Loucy (cell line): ENCODE measurements at regions not wholly inside any gene's neighbourhood (a gene's known extent, or its start where the extent isn't known, plus 50 kb on each side); places are given as distances from the start of the nearest gene placed in this dataset.

Experiments used
- H2AFZ ChIP-seq: fragments of 200-600 bp; sonication (generic); 2 replicates; pipeline ENCODE4 v1.6.0; 2016; ENCODE audit warnings: antibody characterized with exemption, mild to moderate bottlenecking, low read length, moderate library complexity
- H3F3A ChIP-seq: fragments of 200-600 bp; 2 replicates; pipeline ENCODE4 v1.6.0; 2016; ENCODE audit warnings: antibody characterized with exemption, low read depth, mild to moderate bottlenecking
- H3K27me3 ChIP-seq: fragments of 200-600 bp; sonication (generic); 2 replicates; pipeline ENCODE4 v1.6.1; 2014; ENCODE audit warnings: low read length, mild to moderate bottlenecking; ENCODE audit not compliant: insufficient read depth, poor library complexity, severe bottlenecking
- H3K36me3 ChIP-seq: fragments of 200-600 bp; sonication (generic); 2 replicates; pipeline ENCODE4 v1.6.1; 2016; ENCODE audit warnings: low read length; ENCODE audit not compliant: insufficient read depth
- H3K4me1 ChIP-seq: fragments of 200-600 bp; sonication (generic); 2 replicates; pipeline ENCODE4 v1.5.1; 2014; ENCODE audit warnings: low read length, mild to moderate bottlenecking; ENCODE audit not compliant: insufficient read depth, poor library complexity, severe bottlenecking
- H3K4me2 ChIP-seq: fragments of 200-600 bp; sonication (generic); 2 replicates; pipeline ENCODE4 v1.6.0; 2014; ENCODE audit warnings: antibody characterized with exemption, low read length, low read depth, mild to moderate bottlenecking; ENCODE audit not compliant: poor library complexity, severe bottlenecking
- H3K4me3 ChIP-seq: fragments of 200-600 bp; sonication (generic); 2 replicates; pipeline ENCODE4 v1.5.1; 2014; ENCODE audit warnings: low read length, mild to moderate bottlenecking, mixed read lengths; ENCODE audit not compliant: poor library complexity, severe bottlenecking
- H3K79me2 ChIP-seq: fragments of 200-600 bp; sonication (generic); 2 replicates; pipeline ENCODE4 v1.6.1; 2014; ENCODE audit warnings: low read length; ENCODE audit not compliant: insufficient read depth
- H3K9ac ChIP-seq: fragments of 200-600 bp; sonication (generic); 2 replicates; pipeline ENCODE4 v1.6.0; 2014; ENCODE audit warnings: mild to moderate bottlenecking, low read depth, low read length, moderate library complexity; ENCODE audit not compliant: poor library complexity, severe bottlenecking
- H3K9me2 ChIP-seq: fragments of 200-600 bp; sonication (generic); replicated peaks from 2 replicates; pipeline ENCODE4 v1.6.1; 2016; ENCODE audit warnings: low read depth, low read length, mixed read lengths
- H3K9me3 ChIP-seq: fragments of 200-600 bp; sonication (generic); 2 replicates; pipeline ENCODE4 v1.6.1; 2014; ENCODE audit warnings: mild to moderate bottlenecking, antibody characterized with exemption, low read length, low read depth; ENCODE audit not compliant: insufficient read depth
- H4K20me1 ChIP-seq: fragments of 200-600 bp; sonication (generic); 2 replicates; pipeline ENCODE4 v1.6.0; 2014; ENCODE audit warnings: antibody characterized with exemption, low read length, mild to moderate bottlenecking; ENCODE audit not compliant: insufficient read depth, poor library complexity, severe bottlenecking
- EZH2phosphoT487 ChIP-seq: fragments of 200-600 bp; IDR thresholded peaks from 2 replicates; pipeline ENCODE4 v1.6.1; 2018; ENCODE audit warnings: antibody characterized with exemption, mild to moderate bottlenecking, moderate library complexity, borderline replicate concordance
- TF ChIP-seq, protein P1 (sequence below): fragments of 200-600 bp; sonication (generic); conservative IDR thresholded peaks from 2 replicates; pipeline ENCODE4 v1.5.1; 2014; ENCODE audit warnings: mild to moderate bottlenecking, antibody characterized with exemption, low read length

DNA sequence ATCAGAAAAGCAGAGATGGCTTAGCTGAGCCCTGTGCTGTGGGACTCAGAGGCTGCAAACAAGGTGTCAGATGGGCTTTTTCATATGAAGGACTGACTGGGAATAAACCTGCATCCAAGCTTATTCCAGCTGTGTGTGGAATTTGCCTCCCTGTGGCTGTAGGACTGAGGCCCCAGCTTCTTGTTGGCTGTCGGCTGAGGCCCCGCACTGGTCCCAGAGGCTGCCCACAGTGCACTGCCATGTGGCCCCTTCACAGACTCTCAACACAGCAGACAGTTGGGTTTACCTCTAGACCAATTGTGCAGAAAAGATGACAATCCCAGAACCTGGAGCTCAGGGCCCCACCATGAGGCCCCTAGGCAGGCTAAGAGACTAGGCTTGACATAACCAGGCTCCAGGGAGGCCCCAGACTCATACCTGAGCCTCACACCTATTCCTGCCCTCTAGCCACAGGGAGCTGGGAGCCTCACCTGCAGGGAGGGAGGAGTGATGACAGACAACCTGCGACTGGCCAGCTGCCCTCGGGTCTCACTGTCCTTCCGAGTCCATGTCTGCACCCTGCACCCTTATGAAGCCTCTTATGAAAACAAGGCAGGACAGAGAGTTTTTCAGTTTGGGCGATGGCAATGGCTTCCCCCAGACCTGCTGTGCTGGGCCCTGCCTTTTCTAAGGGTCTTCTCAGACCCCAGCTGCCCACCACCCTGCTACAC lies 615.5 kb downstream of the NPHP4 start:
- no peaks in the 10 kb centered on the region for H4K20me1 ChIP-seq
- H3K9ac ChIP-seq = no peak overlapping the region
- H3K79me2 ChIP-seq = no peaks in the 10 kb centered on the region
- H3K4me1 ChIP-seq = no peaks in the 10 kb centered on the region
- H3K9me3 ChIP-seq = peaks cover 11% of the 10 kb centered on the region; the same call in 1 of the 2 replicates
- no peak overlapping the region for H2AFZ ChIP-seq
- H3K4me3 ChIP-seq = no peak overlapping the region
- TF ChIP-seq EZH2phosphoT487 = no peak
- TF ChIP-seq, protein P1, sequence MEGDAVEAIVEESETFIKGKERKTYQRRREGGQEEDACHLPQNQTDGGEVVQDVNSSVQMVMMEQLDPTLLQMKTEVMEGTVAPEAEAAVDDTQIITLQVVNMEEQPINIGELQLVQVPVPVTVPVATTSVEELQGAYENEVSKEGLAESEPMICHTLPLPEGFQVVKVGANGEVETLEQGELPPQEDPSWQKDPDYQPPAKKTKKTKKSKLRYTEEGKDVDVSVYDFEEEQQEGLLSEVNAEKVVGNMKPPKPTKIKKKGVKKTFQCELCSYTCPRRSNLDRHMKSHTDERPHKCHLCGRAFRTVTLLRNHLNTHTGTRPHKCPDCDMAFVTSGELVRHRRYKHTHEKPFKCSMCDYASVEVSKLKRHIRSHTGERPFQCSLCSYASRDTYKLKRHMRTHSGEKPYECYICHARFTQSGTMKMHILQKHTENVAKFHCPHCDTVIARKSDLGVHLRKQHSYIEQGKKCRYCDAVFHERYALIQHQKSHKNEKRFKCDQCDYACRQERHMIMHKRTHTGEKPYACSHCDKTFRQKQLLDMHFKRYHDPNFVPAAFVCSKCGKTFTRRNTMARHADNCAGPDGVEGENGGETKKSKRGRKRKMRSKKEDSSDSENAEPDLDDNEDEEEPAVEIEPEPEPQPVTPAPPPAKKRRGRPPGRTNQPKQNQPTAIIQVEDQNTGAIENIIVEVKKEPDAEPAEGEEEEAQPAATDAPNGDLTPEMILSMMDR = no peak
- no peaks in the 10 kb centered on the region for H3F3A ChIP-seq
- H3K4me2 ChIP-seq = no peak overlapping the region
- no peaks in the 10 kb centered on the region for H3K27me3 ChIP-seq
- no peaks in the 10 kb centered on the region for H3K36me3 ChIP-seq
- no peaks in the 10 kb centered on the region for H3K9me2 ChIP-seq

GRCh38 chr1:5375481-5375880 lies 616.7 kb downstream of the NPHP4 start:
- no peak overlapping the region for H3K4me3 ChIP-seq
- no peaks in the 10 kb centered on the region for H3K9me2 ChIP-seq
- TF ChIP-seq, protein P1 = no peak
- TF ChIP-seq EZH2phosphoT487 = no peak
- H3K27me3 ChIP-seq = no peaks in the 10 kb centered on the region
- no peaks in the 10 kb centered on the region for H3F3A ChIP-seq
- no peak overlapping the region for H3K4me2 ChIP-seq
- no peaks in the 10 kb centered on the region for H3K4me1 ChIP-seq
- no peaks in the 10 kb centered on the region for H3K36me3 ChIP-seq
- no peaks in the 10 kb centered on the region for H4K20me1 ChIP-seq
- peaks cover 11% of the 10 kb centered on the region; the same call in 1 of the 2 replicates for H3K9me3 ChIP-seq
- no peak overlapping the region for H2AFZ ChIP-seq
- no peaks in the 10 kb centered on the region for H3K79me2 ChIP-seq
- H3K9ac ChIP-seq = no peak overlapping the region

DNA sequence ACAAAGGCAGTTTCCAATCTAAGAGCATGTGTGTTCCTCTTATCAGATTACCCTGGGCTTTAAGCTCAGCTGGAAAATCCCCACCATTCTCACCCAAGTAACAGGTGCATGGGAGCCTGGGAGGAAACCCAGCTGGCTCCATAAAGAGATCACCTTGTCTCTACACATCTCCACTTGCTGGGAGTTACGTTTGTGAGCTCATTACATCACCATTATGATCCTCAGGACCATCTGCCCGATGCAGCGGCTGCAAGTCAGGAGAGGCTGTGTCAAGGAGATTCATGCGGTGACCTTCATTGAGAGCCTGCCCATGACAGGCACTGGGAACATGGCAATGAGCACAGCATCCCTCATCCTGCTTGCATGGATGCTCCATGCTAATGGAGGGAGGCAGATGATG lies 618.0 kb downstream of the NPHP4 start:
- H3K4me2 ChIP-seq = no peak overlapping the region
- H3K27me3 ChIP-seq = no peaks in the 10 kb centered on the region
- no peak overlapping the region for H2AFZ ChIP-seq
- no peak overlapping the region for H3K4me3 ChIP-seq
- no peaks in the 10 kb centered on the region for H3K4me1 ChIP-seq
- H3K79me2 ChIP-seq = no peaks in the 10 kb centered on the region
- H4K20me1 ChIP-seq = no peaks in the 10 kb centered on the region
- no peaks in the 10 kb centered on the region for H3F3A ChIP-seq
- H3K9me3 ChIP-seq = peaks cover 11% of the 10 kb centered on the region; the same call in 1 of the 2 replicates
- H3K9ac ChIP-seq = no peak overlapping the region
- no peaks in the 10 kb centered on the region for H3K9me2 ChIP-seq
- no peaks in the 10 kb centered on the region for H3K36me3 ChIP-seq
- TF ChIP-seq, protein P1 = no peak
